Calu3 (cell line): ENCODE measurements at regions not wholly inside any gene's neighbourhood (a gene's known extent, or its start where the extent isn't known, plus 50 kb on each side); places are given as distances from the start of the nearest gene placed in this dataset.

Experiments
- BruUV-seq: library from RNA; stranded (reverse); fragments of 400-500 nt; replicated peaks from 2 replicates; lab custom pipeline; 2021; lab: Mats Ljungman, UMichigan
- CTCF ChIA-PET: fragments of 300-600 bp; sonication (Branson Sonifier 250); formaldehyde crosslinking; loops from one replicate; lab custom pipeline; 2022; ENCODE audit warnings: antibody characterized with exemption; lab: Charles Lee
- DNase-seq: peaks from one replicate; pipeline ENCODE4 v3.0.0; 2022
- H3K27ac Mint-ChIP-seq: one replicate; pipeline ENCODE4 v1.8.0; 2022; ENCODE audit warnings: mixed read lengths; ENCODE audit not compliant: unreplicated experiment
- H3K27me3 Mint-ChIP-seq: one replicate; pipeline ENCODE4 v1.8.0; 2022; ENCODE audit warnings: mixed read lengths; ENCODE audit not compliant: unreplicated experiment
- H3K36me3 Mint-ChIP-seq: one replicate; pipeline ENCODE4 v1.8.0; 2022; ENCODE audit warnings: mild to moderate bottlenecking, moderate library complexity, mixed read lengths; ENCODE audit not compliant: insufficient read depth, unreplicated experiment
- H3K4me1 Mint-ChIP-seq: one replicate; pipeline ENCODE4 v1.8.0; 2022; ENCODE audit warnings: mild to moderate bottlenecking, low read depth, mixed read lengths; ENCODE audit not compliant: unreplicated experiment
- H3K4me3 Mint-ChIP-seq: one replicate; pipeline ENCODE4 v1.8.0; 2022; ENCODE audit warnings: mild to moderate bottlenecking, low read depth, moderate library complexity, mixed read lengths; ENCODE audit not compliant: unreplicated experiment
- H3K9me3 Mint-ChIP-seq: one replicate; pipeline ENCODE4 v1.8.0; 2022; ENCODE audit warnings: low read depth, mixed read lengths; ENCODE audit not compliant: unreplicated experiment
- intact Hi-C: fragments of 100-400 bp; cut with micrococcal nuclease; formaldehyde crosslinking; loops from one replicate; pipeline ENCODE4 v1.10.0; 2022; ENCODE audit not compliant: unreplicated experiment
- TF ChIP-seq, protein P1 (sequence below): fragments of 200-600 bp; IDR thresholded peaks from one replicate; pipeline ENCODE4 v1.8.0; 2022; ENCODE audit warnings: antibody characterized with exemption; ENCODE audit not compliant: unreplicated experiment

DNA sequence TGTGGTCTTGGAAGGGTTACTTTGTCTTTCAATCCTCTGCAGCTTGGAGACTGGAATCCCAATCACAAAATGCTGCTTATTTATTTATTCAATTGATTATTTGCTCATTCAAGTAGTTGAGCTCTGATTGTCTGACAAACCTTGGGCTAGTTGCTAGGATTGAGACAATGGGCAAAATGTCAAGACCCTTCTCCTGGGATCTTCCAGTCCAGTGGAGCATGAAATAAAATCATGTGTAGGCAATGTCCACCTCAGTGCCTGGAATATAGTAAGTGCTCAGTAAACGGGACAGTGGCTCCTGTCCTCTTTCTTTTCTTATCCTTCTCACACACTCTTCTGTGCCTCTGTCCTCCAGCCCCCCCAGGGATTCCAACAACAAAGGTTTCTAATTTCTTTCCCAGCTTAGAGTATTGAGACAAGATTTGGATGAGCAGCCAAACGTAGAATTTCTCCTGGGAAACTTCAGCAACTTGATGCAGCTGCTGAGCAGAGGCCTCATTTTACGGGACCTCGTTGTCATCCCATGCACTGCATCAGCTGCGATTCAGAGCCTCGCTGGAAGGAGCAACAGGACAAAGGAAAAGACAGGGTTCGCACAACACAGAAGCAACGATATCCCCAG is 545.0 kb downstream of the SOX11 start:
- no peaks in the 10 kb centered on the region for H3K4me1 Mint-ChIP-seq

GRCh38 chr2:6249557-6249956 is 557.4 kb downstream of the SOX11 start:
- intact Hi-C loops = no loop called here
- TF ChIP-seq, protein P1, sequence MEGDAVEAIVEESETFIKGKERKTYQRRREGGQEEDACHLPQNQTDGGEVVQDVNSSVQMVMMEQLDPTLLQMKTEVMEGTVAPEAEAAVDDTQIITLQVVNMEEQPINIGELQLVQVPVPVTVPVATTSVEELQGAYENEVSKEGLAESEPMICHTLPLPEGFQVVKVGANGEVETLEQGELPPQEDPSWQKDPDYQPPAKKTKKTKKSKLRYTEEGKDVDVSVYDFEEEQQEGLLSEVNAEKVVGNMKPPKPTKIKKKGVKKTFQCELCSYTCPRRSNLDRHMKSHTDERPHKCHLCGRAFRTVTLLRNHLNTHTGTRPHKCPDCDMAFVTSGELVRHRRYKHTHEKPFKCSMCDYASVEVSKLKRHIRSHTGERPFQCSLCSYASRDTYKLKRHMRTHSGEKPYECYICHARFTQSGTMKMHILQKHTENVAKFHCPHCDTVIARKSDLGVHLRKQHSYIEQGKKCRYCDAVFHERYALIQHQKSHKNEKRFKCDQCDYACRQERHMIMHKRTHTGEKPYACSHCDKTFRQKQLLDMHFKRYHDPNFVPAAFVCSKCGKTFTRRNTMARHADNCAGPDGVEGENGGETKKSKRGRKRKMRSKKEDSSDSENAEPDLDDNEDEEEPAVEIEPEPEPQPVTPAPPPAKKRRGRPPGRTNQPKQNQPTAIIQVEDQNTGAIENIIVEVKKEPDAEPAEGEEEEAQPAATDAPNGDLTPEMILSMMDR = no peak
- CTCF ChIA-PET = interaction anchor here (0.6 to 0.9 kb wide), 2 partner anchors 45 to 142 kb away, joined by 3 to 5 read pairs; no protein-coding TSS in a partner anchor
- H3K9me3 Mint-ChIP-seq = no peaks in the 10 kb centered on the region
- no peak overlapping the region for H3K4me3 Mint-ChIP-seq
- no peak overlapping the region for H3K27ac Mint-ChIP-seq
- no peaks in the 10 kb centered on the region for H3K36me3 Mint-ChIP-seq
- no peak for DNase-seq
- BruUV-seq = no TSS peak
- no peaks in the 10 kb centered on the region for H3K27me3 Mint-ChIP-seq
- no peaks in the 10 kb centered on the region for H3K4me1 Mint-ChIP-seq

More for the DNA sequence above, 545.0 kb downstream of the SOX11 start:
- H3K36me3 Mint-ChIP-seq = no peaks in the 10 kb centered on the region
- H3K4me3 Mint-ChIP-seq = no peak overlapping the region
- TF ChIP-seq, protein P1 = no peak
- H3K27me3 Mint-ChIP-seq = no peaks in the 10 kb centered on the region
- CTCF ChIA-PET = no interaction called here
- intact Hi-C loops = no loop called here
- no peak overlapping the region for H3K27ac Mint-ChIP-seq
- DNase-seq = no peak
- peaks cover 4% of the 10 kb centered on the region for H3K9me3 Mint-ChIP-seq
- no TSS peak for BruUV-seq

DNA sequence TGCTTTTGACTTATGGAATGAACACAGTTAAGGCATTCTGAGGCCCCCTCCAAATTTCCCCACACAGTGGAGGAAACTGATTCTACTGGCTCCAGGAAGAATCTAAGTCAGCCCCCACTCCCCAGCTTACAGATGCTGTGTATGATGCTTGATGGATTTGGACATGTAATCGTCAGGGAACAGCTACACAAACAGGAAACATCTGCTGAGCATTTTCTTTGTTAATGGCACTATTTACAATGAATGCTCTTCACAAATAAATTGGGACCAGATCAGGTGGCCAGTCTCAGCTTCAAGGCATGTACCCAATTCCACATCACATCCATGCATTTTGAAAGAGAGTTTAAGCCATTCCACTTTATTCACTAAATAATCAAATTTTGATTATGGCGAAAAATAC is 562.3 kb downstream of the SOX11 start:
- Mint-ChIP-seq H3K36me3 (no peaks in the 10 kb centered on the region), H3K4me1 (no peaks in the 10 kb centered on the region), H3K27ac (no peak overlapping the region), H3K9me3 (peaks cover 4% of the 10 kb centered on the region), H3K27me3 (no peaks in the 10 kb centered on the region), H3K4me3 (no peak overlapping the region)
- CTCF ChIA-PET = no interaction called here
- no peak for DNase-seq
- intact Hi-C loops = no loop called here
- BruUV-seq = no TSS peak
- TF ChIP-seq, protein P1 = no peak

- intact Hi-C loops = no loop called here
- TF ChIP-seq, protein P1 = no peak
- CTCF ChIA-PET = no interaction called here
These were observed 572.0 kb downstream of the SOX11 start for GRCh38 chr2:6264198-6264597.

More at GRCh38 chr2:6264198-6264597, 572.0 kb downstream of the SOX11 start:
- no peak for DNase-seq
- Mint-ChIP-seq H3K4me3 (no peak overlapping the region), H3K36me3 (no peaks in the 10 kb centered on the region), H3K27ac (no peak overlapping the region), H3K27me3 (no peaks in the 10 kb centered on the region), H3K4me1 (no peaks in the 10 kb centered on the region), H3K9me3 (peaks cover 7% of the 10 kb centered on the region)
- no TSS peak for BruUV-seq
